Thyroid gland (tissue), 4 donors: ENCODE measurements at regions not wholly inside any gene's neighbourhood (a gene's known extent, or its start where the extent isn't known, plus 50 kb on each side); places are given as distances from the start of the nearest gene placed in this dataset.

Experiments used
- DNase-seq, 2 donors: peaks; one replicate each; pipeline ENCODE4 v3.0.0-alpha.2; 2019
- H3K27ac ChIP-seq, 3 donors: fragments of 200-600 bp; sonication (generic); 1 replicate in 2 of 3; 2 replicates in 1 of 3; pipeline ENCODE4 v1.5.1; 2016 to 2019; ENCODE audit warnings: mild to moderate bottlenecking in 1 of 3, moderate library complexity in 1 of 3
- H3K27me3 ChIP-seq: fragments of 200-600 bp; sonication (generic); one replicate; pipeline ENCODE4 v1.5.1; 2019
- H3K36me3 ChIP-seq, 2 donors: fragments of 200-600 bp; sonication (generic); one replicate each; pipeline ENCODE4 v1.5.1; 2016 to 2019
- H3K4me1 ChIP-seq, 2 donors: fragments of 200-600 bp; sonication (generic); one replicate each; pipeline ENCODE4 v1.5.1; 2017 to 2019
- H3K4me3 ChIP-seq, 3 donors: fragments of 200-600 bp; sonication (generic); replicated peaks in 1 of 3; 1 replicate in 2 of 3; 2 replicates in 1 of 3; pipeline ENCODE4 v1.5.1; 2016; ENCODE audit warnings: mild to moderate bottlenecking in 1 of 3
- H3K9me3 ChIP-seq: fragments of 200-600 bp; sonication (generic); one replicate; pipeline ENCODE4 v1.5.1; 2017
- CTCF ChIP-seq, 6 experiments: fragments of 200-600 bp in 3 of 6; fragments of 450-650 bp in 3 of 6; sonication (generic) in 3 of 6; IDR thresholded peaks; one replicate each; pipeline ENCODE4 v1.5.1; 2016 to 2019; ENCODE audit warnings: antibody characterized with exemption in 6 of 6, mild to moderate bottlenecking in 2 of 6, inconsistent platforms in 1 of 6, moderate library complexity in 1 of 6
- POLR2A ChIP-seq, 2 donors: fragments of 450-650 bp; IDR thresholded peaks; one replicate each; pipeline ENCODE4 v1.6.1; 2017; ENCODE audit warnings: antibody characterized with exemption in 2 of 2, mild to moderate bottlenecking in 2 of 2, moderate library complexity in 1 of 2
- WGBS, 2 donors: methylation state at CpG; one replicate each; pipeline ENCODE4 v1.1.5; 2017; 5-methylcytosine and 5-hydroxymethylcytosine counted together
- intact Hi-C: fragments of 100-400 bp; cut with DNase I; formaldehyde crosslinking; loops from one replicate; pipeline ENCODE4 v1.15.1; 2023

GRCh38 chr12:19746471-19746870 is 307.2 kb downstream of the AEBP2 start:
- 90 to 92% methylated on average over 4 of the region's 4 CpGs for WGBS, 2 donors
- Histone ChIP-seq H3K27ac (no peak overlapping the region), H3K27me3 (no peaks in the 10 kb centered on the region), H3K36me3 (no peaks in the 10 kb centered on the region), H3K9me3 (no peaks in the 10 kb centered on the region), H3K4me1 (peaks cover 0 to 11% of the 10 kb centered on the region in 2 donors), H3K4me3 (no peak overlapping the region)
- TF ChIP-seq POLR2A (IDR thresholded peaks at IDR 0.05) (no peak), CTCF (IDR thresholded peaks at IDR 0.05) (no peak)
- no peak for DNase-seq
- intact Hi-C loops: loop anchor here (10.0 kb wide), 2 partner anchors 148 to 468 kb away; no protein-coding TSS in a partner anchor

GRCh38 chr12:19749906-19750574 is 310.7 kb downstream of the AEBP2 start:
- TF ChIP-seq CTCF (IDR thresholded peaks at IDR 0.05) (no peak), POLR2A (IDR thresholded peaks at IDR 0.05) (no peak)
- Histone ChIP-seq H3K27me3 (no peaks in the 10 kb centered on the region), H3K4me1 (peaks cover 0 to 3% of the 10 kb centered on the region in 2 donors), H3K9me3 (no peaks in the 10 kb centered on the region), H3K27ac (no peak overlapping the region), H3K36me3 (no peaks in the 10 kb centered on the region), H3K4me3 (no peak overlapping the region)
- WGBS, 2 donors: 75 to 80% methylated on average over 7 of the region's 7 CpGs
- DNase-seq: no peak
- intact Hi-C loops: loop anchor here (10.0 kb wide), 2 partner anchors 145 to 465 kb away; no protein-coding TSS in a partner anchor

- no peaks in the 10 kb centered on the region for H3K27me3 ChIP-seq
- TF ChIP-seq CTCF (IDR thresholded peaks at IDR 0.05) (no peak), POLR2A (IDR thresholded peaks at IDR 0.05) (no peak)
- H3K27ac ChIP-seq: no peak overlapping the region
- intact Hi-C loops: no loop called here
- no peaks in the 10 kb centered on the region for H3K9me3 ChIP-seq
- no peak for DNase-seq
- no peaks in the 10 kb centered on the region for H3K36me3 ChIP-seq
- no peaks in the 10 kb centered on the region for H3K4me1 ChIP-seq
- 92 to 95% methylated on average over 1 of the region's 1 CpG for WGBS, 2 donors
- no peak overlapping the region for H3K4me3 ChIP-seq
Measured at GRCh38 chr12:19751078-19751477, 311.8 kb downstream of the AEBP2 start.

- TF ChIP-seq POLR2A (IDR thresholded peaks at IDR 0.05) (no peak), CTCF (IDR thresholded peaks at IDR 0.05) (no peak)
- 86 to 88% methylated on average over 3 of the region's 3 CpGs for WGBS, 2 donors
- no peaks in the 10 kb centered on the region for H3K9me3 ChIP-seq
- H3K4me3 ChIP-seq: no peak overlapping the region
- intact Hi-C loops: no loop called here
- no peaks in the 10 kb centered on the region for H3K4me1 ChIP-seq
- no peak for DNase-seq
- no peaks in the 10 kb centered on the region for H3K36me3 ChIP-seq
- H3K27me3 ChIP-seq: no peaks in the 10 kb centered on the region
- H3K27ac ChIP-seq: no peak overlapping the region
Measured at GRCh38 chr12:19752712-19753111, 313.4 kb downstream of the AEBP2 start.

- WGBS, 2 donors: 93 to 95% methylated on average over 2 of the region's 2 CpGs
- intact Hi-C loops: no loop called here
- H3K27me3 ChIP-seq: no peaks in the 10 kb centered on the region
- H3K9me3 ChIP-seq: no peaks in the 10 kb centered on the region
- no peak overlapping the region for H3K27ac ChIP-seq
- H3K4me3 ChIP-seq: no peak overlapping the region
- H3K36me3 ChIP-seq: no peaks in the 10 kb centered on the region
- DNase-seq: no peak
- H3K4me1 ChIP-seq: no peaks in the 10 kb centered on the region
- TF ChIP-seq POLR2A (IDR thresholded peaks at IDR 0.05) (no peak), CTCF (IDR thresholded peaks at IDR 0.05) (no peak)
Measured at GRCh38 chr12:19755136-19755535, 315.8 kb downstream of the AEBP2 start.
